GM08714 (cell line): ENCODE measurements at regions not wholly inside any gene's neighbourhood (a gene's known extent, or its start where the extent isn't known, plus 50 kb on each side); places are given as distances from the start of the nearest gene placed in this dataset.
"Not testable (repeated sequence)": the region's sequence is repeated elsewhere in the genome, so short reads cannot be mapped to it uniquely, and the experiment has no call there.

Experiments
- H3K4me3 ChIP-seq: fragments of 200-500 bp; sonication (Bioruptor generic); 2 replicates; pipeline ENCODE4 v1.5.1; 2014; ENCODE audit warnings: mild to moderate bottlenecking, low read length, inconsistent platforms
- ZNF274 ChIP-seq: IDR thresholded peaks from 2 replicates; pipeline ENCODE4 v1.6.1; 2012; ENCODE audit warnings: mild to moderate bottlenecking, low read depth, low read length

DNA sequence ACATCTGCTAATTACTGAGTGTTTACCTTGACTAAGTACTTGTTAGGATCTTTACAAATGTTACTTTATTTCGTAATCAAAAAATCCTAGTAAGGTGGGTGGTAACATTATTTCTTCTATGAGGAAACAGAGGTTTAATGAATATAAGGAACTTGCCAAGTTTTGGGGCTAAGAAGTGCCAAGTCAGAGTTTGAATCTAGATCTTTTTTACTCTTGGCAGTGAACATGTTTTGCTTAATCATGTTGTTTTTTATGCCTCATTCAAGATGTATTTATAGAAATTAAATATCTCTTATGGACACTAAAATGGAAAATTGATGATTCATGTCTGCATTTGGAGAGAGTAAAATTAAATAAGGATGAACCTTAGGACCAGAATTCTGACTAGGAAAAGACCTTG, 393.7 kb downstream of the UTRN start:
- H3K4me3 ChIP-seq = no peak overlapping the region
- no peak for TF ChIP-seq ZNF274

DNA sequence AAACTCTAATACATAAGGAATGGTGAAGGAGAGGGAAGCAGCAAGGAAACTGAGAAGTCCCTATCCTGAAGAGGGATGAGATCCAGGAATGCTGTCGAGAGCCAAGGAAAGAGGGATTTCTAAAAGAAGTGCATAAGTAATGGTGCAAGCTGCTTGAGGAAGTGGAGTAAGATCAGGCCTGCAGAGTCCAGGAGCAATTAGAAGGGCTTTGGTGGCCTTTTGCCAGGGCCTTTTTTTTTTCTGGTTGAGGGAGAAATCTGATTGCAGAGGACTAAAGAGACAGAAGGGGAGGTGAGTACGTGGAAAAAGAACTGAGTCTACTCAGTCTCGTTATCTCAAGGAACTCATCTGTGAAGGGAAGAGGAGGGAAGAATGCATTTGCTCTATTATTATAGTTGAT, 396.2 kb downstream of the UTRN start:
- H3K4me3 ChIP-seq = no peak overlapping the region
- no peak for TF ChIP-seq ZNF274

DNA sequence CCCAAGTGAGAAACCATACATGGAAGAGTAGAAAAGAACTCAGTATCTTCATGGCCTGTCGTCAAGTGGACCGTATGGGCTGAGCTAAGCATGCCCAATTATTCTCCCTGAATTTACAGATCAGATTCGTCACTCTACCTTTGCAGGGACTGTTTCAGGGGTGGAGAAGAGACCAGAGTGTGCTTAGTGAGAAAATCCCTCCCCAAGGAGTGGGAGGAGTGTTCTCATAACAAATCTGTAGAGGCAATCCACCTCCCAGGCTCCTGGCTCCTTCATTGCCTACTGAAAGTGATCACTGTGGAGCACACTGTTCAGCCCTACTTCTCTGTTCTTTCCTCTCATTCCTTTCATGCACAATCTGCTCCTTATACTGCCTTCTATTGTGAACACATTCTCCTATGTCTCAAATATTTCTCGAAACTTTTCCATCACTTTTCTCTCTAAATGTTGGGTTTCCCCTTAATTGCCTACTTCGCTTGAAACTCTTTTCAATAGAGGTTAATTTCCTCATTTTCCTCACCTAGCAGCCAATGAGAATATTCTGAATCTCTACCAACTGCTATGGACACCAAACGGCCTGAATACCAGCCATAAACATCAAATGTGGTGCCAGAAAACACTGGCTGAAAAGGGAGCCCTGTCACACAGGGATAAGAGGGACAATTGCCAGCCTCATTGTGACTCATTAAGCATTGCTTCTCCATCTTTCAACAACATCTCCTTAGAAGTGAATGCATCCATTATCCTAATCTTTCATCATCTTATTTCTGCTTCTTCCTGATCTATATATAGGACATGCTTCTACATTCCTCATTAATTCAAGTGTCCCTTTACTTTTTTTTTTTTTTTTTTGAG, 398.3 kb downstream of the UTRN start:
- no peak overlapping the region for H3K4me3 ChIP-seq
- no peak for TF ChIP-seq ZNF274

DNA sequence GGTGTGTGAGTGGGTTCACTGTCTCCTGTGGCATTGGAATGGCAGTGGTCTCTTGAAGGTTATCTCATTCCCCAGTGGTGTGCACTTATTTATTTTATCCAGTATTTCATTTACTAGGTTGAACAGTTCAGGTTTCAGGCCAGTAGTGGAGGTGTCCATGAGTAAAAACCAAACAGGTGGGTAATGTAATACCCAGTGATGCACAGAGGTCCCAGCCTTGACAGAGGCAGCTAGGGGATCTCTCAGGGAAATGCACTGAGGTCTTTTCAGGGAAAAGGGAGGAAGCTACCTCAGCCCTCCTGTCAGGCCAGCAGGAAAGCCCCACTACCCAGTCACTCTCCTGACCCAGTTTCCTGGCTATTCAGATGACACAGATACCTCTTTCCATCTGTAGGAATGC, 403.6 kb downstream of the UTRN start:
- no peak overlapping the region for H3K4me3 ChIP-seq
- no peak for TF ChIP-seq ZNF274

DNA sequence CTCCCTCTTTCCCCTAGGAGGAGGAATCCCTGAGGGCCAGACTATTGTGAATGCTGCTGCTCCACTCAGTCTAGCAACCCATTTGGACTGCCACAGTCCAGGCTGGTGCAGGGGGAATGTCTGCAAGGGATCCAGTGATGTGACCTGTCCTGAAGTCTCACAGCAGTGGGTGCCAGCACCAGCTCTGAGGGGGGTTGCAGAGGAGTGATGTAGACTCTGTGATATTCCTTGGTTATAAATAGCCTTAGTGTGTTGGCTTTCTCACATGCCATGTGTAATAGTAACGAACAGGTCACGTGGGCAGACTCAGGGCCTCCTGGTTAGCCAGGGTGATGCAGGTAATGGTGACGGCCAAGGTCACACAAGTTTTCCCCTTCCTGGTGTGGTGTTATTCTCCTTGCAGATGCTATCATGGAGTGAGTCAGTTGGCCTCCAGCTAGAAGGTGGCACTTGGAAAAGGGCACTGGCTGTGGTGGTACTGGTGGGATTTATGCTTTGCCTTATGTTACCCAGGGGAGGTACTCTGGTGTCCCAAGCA, 404.4 kb downstream of the UTRN start:
- TF ChIP-seq ZNF274 = no peak

DNA sequence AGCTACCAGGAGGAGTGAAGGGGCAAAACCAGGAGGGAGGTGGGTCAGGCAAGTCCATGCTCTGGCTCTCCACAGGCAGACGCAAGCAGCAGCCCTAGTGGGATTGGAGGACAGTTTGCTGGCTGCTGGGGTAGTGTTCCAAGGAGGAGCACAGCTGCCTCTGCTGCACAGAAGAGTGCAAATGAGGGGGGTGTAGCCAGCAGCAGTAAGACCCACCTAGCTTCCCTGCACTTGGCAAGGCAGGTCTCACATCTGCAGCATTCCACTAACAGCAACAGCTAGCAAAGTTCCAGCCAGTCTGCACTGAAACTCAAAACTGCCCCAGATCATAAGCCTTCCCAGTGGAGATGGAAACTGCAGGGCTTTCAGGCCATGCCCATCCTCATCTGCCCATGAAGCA, 405.0 kb downstream of the UTRN start:
- no peak for TF ChIP-seq ZNF274
- H3K4me3 ChIP-seq = no peak overlapping the region

More for the DNA sequence above, 404.4 kb downstream of the UTRN start:
- H3K4me3 ChIP-seq = no peak overlapping the region

DNA sequence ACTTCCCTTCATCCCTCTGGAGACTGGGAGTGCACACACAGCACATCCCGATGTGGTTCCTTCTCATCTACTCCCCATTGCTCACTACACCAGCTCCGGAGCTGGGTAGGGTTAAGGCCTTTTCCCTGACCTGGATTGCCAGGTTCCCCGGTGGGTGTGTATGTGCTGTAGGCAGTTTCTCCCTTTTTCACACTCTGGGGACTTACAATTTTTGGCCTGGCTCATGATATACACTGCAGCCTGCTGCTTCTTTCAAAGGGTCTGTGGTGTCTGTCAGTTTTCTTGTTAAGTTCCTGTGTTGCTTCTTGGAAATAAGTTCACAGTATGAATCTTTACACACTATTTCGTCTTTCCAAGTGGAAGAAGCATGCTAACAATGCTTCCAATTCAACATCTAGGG, 405.5 kb downstream of the UTRN start:
- TF ChIP-seq ZNF274 = no peak
- H3K4me3 ChIP-seq = no peak overlapping the region

DNA sequence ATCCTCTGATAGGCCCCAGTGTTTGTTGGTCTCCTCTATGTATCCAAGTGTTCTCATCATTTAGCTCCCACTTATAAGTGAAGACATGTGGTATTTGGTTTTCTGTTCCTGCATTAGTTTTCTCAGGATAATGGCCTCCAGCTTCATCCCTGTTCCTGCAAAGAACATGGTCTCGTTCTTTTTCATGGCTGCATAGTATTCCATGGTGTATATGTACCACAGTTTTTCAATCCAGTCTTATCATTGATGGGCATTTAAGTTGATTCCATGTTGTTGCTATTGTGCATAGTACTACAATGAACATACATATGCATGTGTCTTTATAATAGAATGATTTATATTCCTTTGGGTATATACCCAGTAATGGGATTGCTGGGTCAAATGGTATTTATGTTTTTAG, 406.9 kb downstream of the UTRN start:
- H3K4me3 ChIP-seq = not testable (repeated sequence)

DNA sequence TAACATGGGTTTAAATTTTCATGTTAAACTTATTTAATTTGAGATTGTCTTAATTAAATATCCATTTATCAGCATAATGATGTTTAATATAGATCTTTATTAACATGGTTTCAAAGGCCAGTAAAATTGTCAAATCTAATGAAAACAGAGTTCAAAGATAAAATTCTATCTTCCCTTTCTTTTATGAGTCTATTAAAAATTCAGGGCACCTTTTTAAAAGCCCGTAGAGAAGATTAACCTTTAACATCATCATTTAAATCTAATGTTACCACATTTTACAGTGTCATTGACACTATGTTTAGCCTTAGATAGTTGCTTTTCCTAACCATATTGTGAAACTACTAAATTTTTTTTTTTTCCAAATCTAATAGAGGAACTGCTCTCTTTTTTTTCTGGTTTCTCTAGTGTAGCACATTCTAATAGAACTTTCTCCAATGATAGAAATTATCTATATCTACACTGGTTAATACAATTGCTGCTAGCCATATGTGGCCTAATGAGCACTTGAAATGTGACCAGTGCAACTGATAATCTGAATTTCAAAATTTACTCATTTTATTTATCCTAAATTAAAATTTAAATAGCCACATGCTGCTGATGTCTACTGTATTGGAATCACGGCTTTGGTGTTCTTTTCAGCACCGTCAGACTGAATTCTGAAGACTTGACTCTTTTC, 410.9 kb downstream of the UTRN start:
- no peak overlapping the region for H3K4me3 ChIP-seq
- no peak for TF ChIP-seq ZNF274

DNA sequence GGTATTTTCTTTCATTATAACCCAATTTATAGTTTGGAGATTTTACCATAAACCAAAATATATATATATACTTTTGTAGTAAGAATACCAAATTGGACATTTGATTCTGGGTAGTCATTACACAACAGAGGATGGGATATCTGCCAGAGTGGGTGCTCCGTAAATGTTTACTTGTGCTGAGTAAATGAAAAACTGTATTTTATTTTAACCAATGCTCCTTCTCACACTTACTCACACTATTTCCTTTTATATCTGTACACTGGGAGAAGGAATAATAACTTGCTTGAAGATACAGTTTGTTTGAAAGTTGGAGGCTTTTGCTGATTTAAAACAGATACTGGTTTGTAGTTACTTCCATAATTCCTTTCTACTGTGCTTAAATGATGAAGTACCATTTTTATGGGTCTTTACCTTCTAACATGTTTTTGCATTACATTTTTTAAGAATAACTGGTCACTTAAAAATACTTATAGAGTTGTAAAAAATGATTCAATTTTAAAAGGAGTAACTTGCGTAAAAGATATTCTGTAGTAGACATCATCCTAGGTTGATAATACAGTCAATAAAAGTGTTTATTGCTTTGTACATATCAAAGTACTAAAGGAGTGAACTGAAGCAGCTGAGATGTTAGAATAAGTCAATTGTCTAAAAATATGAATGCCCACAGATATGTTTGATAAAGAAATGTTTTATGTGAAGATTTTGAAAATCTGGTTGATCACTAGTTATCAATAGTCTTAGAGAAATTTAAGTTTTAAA, 411.7 kb downstream of the UTRN start:
- TF ChIP-seq ZNF274 = no peak
- H3K4me3 ChIP-seq = no peak overlapping the region

DNA sequence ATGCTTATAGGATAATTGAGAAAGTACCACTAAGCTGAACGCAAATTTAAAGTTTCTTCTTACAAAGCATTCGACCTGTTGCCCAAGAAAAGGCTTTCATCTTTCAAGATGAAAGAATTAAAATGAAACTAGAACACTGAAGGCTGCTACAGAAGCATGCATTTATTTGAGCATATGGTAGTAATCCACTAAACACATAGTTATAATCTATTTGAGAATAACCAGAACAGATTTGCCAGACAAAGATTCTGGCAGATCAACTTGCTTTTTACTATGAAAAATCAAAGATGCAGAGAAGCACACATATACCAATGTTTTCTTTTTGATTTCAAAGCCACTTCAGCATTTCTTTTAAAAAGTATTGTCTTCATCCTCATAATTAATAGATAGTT, 412.2 kb downstream of the UTRN start:
- H3K4me3 ChIP-seq = no peak overlapping the region
- no peak for TF ChIP-seq ZNF274

DNA sequence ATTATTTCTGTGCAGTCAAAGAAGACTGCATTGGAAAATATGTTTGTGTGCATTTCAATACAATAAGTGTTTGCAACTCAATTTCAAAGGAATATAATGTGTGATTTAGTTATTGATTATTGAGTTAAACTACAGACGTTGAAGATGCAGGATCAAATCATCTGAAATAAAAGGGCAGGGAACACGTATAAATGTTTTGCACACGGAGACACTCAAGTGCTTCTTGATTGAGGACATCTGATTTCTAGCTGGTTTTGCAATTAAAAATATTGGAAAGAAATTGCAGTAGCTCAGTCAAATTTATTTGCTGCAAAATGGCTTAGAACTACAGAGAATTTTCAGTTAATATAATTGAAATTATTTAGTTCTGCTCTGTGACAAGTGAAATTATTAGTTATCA, 412.7 kb downstream of the UTRN start:
- H3K4me3 ChIP-seq = no peak overlapping the region
- TF ChIP-seq ZNF274 = no peak

DNA sequence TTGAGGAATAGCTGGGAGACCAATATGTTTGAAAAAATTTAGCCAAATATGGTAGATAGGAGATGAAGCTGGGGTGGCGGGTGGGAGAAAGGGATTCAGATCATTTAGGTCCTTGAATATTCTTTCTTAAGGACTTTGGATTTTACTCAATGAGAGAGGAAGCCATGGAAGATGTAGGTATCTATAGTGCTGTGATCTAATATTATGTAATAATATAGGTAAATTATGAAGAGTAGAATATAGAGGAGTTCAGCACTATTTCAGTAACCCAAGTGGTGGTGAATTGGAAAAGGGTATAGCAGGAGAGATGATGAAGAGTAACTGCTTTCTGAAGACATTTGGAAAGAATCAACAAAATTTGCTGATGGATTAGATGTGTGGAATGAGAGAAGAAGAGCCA, 417.6 kb downstream of the UTRN start:
- no peak overlapping the region for H3K4me3 ChIP-seq
- no peak for TF ChIP-seq ZNF274

DNA sequence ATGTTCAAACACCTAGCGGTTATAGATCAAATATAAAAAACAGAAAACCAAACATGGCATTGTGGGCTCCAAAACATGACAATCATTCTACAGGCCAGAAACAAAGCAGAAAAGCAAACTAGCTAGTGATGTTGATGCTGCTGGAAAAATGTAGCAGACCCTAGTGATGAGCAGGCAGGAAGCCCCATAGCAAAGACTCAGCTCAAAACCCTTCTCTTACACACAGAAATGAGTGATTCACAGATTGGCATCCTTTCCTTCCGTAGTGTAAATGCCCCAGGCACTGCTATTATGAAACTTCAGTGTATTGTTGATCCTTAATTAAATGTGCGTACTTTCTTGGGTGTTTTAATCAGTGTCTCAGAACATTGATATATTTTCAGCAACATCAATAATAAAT, 425.1 kb downstream of the UTRN start:
- H3K4me3 ChIP-seq = no peak overlapping the region

More for the DNA sequence above, 425.1 kb downstream of the UTRN start:
- TF ChIP-seq ZNF274 = no peak
